ENCODE measurements at regions not wholly inside any gene's neighbourhood (a gene's known extent, or its start where the extent isn't known, plus 50 kb on each side); places are given as distances from the start of the nearest gene placed in this dataset.

DNA sequence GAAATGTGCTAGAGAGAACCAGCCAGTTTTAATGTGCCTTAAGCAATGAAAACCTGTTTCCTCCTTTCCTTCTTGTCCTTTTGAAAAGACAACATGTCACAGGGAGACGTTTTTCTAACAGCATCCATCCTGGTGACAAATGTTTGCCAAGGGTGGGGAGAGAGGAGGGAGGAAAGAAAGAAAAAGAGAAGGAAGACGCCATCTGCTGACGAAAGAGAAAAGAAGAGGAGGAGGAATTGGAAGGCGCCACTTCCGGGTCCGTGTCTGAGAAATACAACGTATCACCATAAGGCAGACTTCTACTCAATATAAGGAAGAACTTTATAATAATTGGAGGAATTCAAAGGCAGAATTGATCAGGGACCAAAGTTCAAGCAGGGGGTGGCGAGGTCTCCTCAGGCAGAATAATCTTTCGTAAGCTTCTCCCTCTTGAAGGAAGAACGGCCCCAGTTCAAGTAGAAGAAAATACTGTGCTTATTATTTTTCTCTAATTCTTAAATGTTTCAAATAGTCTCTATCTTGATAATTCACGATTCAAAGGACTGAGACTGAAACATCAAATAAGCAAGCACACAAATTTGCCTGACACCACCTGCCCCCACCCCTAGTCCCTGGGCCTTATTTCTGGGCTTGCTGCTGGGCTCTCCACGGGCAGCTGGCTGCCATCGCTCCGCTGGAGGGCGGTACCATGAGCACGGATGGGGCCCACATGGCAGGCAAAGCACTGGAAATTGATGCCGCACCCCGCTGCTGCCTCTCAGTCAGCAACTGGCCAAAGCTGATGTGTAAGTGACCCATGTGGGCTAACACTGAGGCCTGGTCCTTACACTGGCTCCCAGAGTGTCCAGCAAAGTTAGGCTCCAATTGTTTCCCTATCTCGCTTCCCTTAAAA lies 273.7 kb upstream of the KLF14 start:
- Histone ChIP-seq H3K9me3 (replicated peaks; ENCODE audit: insufficient read depth, low read length) (no peaks in the 10 kb centered on the region), H3K4me2 (ENCODE audit: low read depth, low read length) (no peak overlapping the region), H2AFZ (ENCODE audit: low read length) (no peak overlapping the region), H3K27ac (ENCODE audit: low read length) (no peak overlapping the region), H3F3A (ENCODE audit: insufficient read depth, low read length) (no peaks in the 10 kb centered on the region), H3K9me2 (replicated peaks; ENCODE audit: insufficient read depth, low read length) (no peaks in the 10 kb centered on the region), H3K79me2 (ENCODE audit: low read length) (peaks cover 92% of the 10 kb centered on the region), H3K4me1 (ENCODE audit: low read length) (no peaks in the 10 kb centered on the region), H3K27me3 (replicated peaks; ENCODE audit: insufficient read depth, low read length) (no peaks in the 10 kb centered on the region), H3K9ac (ENCODE audit: low read length) (no peak overlapping the region), H3K4me3 (ENCODE audit: low read length) (no peak overlapping the region), H4K20me1 (ENCODE audit: insufficient read depth, low read length) (peaks cover 19% of the 10 kb centered on the region), H3K36me3 (replicated peaks; ENCODE audit: insufficient read depth, low read length) (peaks cover 4% of the 10 kb centered on the region; the same call in 1 of the 2 replicates)
- no peak for DNase-seq
- no peak for TF ChIP-seq EZH2phosphoT487 (IDR thresholded peaks at IDR 0.05; ENCODE audit: low read length)
- no peak for TF ChIP-seq EZH2 (optimal IDR thresholded peaks at IDR 0.05; ENCODE audit: low read depth, low read length)
- TF ChIP-seq, protein P1, sequence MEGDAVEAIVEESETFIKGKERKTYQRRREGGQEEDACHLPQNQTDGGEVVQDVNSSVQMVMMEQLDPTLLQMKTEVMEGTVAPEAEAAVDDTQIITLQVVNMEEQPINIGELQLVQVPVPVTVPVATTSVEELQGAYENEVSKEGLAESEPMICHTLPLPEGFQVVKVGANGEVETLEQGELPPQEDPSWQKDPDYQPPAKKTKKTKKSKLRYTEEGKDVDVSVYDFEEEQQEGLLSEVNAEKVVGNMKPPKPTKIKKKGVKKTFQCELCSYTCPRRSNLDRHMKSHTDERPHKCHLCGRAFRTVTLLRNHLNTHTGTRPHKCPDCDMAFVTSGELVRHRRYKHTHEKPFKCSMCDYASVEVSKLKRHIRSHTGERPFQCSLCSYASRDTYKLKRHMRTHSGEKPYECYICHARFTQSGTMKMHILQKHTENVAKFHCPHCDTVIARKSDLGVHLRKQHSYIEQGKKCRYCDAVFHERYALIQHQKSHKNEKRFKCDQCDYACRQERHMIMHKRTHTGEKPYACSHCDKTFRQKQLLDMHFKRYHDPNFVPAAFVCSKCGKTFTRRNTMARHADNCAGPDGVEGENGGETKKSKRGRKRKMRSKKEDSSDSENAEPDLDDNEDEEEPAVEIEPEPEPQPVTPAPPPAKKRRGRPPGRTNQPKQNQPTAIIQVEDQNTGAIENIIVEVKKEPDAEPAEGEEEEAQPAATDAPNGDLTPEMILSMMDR (IDR thresholded peaks at IDR 0.05; ENCODE audit: low read length) = no peak; the same call in 1 of the 2 replicates

GRCh38 chr7:131008840-131009711 lies 275.1 kb upstream of the KLF14 start:
- Histone ChIP-seq H3K4me3 (ENCODE audit: low read length) (no peak overlapping the region), H3K27ac (ENCODE audit: low read length) (no peak overlapping the region), H3K79me2 (ENCODE audit: low read length) (peaks cover 94% of the 10 kb centered on the region), H3K4me1 (ENCODE audit: low read length) (no peaks in the 10 kb centered on the region), H4K20me1 (ENCODE audit: insufficient read depth, low read length) (peaks cover 19% of the 10 kb centered on the region), H3F3A (ENCODE audit: insufficient read depth, low read length) (no peaks in the 10 kb centered on the region), H3K27me3 (replicated peaks; ENCODE audit: insufficient read depth, low read length) (no peaks in the 10 kb centered on the region), H3K9me2 (replicated peaks; ENCODE audit: insufficient read depth, low read length) (no peaks in the 10 kb centered on the region), H2AFZ (ENCODE audit: low read length) (no peak overlapping the region), H3K4me2 (ENCODE audit: low read depth, low read length) (no peak overlapping the region), H3K9ac (ENCODE audit: low read length) (no peak overlapping the region), H3K36me3 (replicated peaks; ENCODE audit: insufficient read depth, low read length) (peaks cover 4% of the 10 kb centered on the region; the same call in 1 of the 2 replicates), H3K9me3 (replicated peaks; ENCODE audit: insufficient read depth, low read length) (no peaks in the 10 kb centered on the region)
- no peak for DNase-seq
- TF ChIP-seq EZH2phosphoT487 (IDR thresholded peaks at IDR 0.05; ENCODE audit: low read length) (no peak), EZH2 (optimal IDR thresholded peaks at IDR 0.05; ENCODE audit: low read depth, low read length) (no peak)
- TF ChIP-seq, protein P1 (IDR thresholded peaks at IDR 0.05; ENCODE audit: low read length) = no peak

GRCh38 chr7:131010029-131010716 lies 276.2 kb upstream of the KLF14 start:
- TF ChIP-seq EZH2phosphoT487 (IDR thresholded peaks at IDR 0.05; ENCODE audit: low read length) = no peak
- TF ChIP-seq, protein P1 (IDR thresholded peaks at IDR 0.05; ENCODE audit: low read length) = no peak
- no peak for TF ChIP-seq EZH2 (optimal IDR thresholded peaks at IDR 0.05; ENCODE audit: low read depth, low read length)
- H3K27me3 ChIP-seq (replicated peaks; ENCODE audit: insufficient read depth, low read length) = no peaks in the 10 kb centered on the region
- no peaks in the 10 kb centered on the region for H3K9me3 ChIP-seq (replicated peaks; ENCODE audit: insufficient read depth, low read length)
- no peaks in the 10 kb centered on the region for H3K9me2 ChIP-seq (replicated peaks; ENCODE audit: insufficient read depth, low read length)
- no peak overlapping the region for H3K4me2 ChIP-seq (ENCODE audit: low read depth, low read length)
- no peak overlapping the region for H2AFZ ChIP-seq (ENCODE audit: low read length)
- no peak overlapping the region for H3K4me3 ChIP-seq (ENCODE audit: low read length)
- H3F3A ChIP-seq (ENCODE audit: insufficient read depth, low read length) = no peaks in the 10 kb centered on the region
- DNase-seq = no peak
- H3K36me3 ChIP-seq (replicated peaks; ENCODE audit: insufficient read depth, low read length) = peaks cover 3% of the 10 kb centered on the region; the same call in 1 of the 2 replicates
- H3K9ac ChIP-seq (ENCODE audit: low read length) = no peak overlapping the region
- peaks cover 94% of the 10 kb centered on the region for H3K79me2 ChIP-seq (ENCODE audit: low read length)
- H4K20me1 ChIP-seq (ENCODE audit: insufficient read depth, low read length) = peaks cover 25% of the 10 kb centered on the region
- no peak overlapping the region for H3K27ac ChIP-seq (ENCODE audit: low read length)
- H3K4me1 ChIP-seq (ENCODE audit: low read length) = no peaks in the 10 kb centered on the region
